CD4-positive, alpha-beta T cell (primary cell): ENCODE measurements at regions not wholly inside any gene's neighbourhood (a gene's known extent, or its start where the extent isn't known, plus 50 kb on each side); places are given as distances from the start of the nearest gene placed in this dataset.

Source experiments
- ATAC-seq: fragments of 200-7000 bp; cut with Tn5 transposase; one replicate; pipeline ENCODE4 v1.10.0; 2022; ENCODE audit warnings: mild to moderate bottlenecking; ENCODE audit not compliant: poor library complexity
- CTCF ChIA-PET: fragments of 350-600 bp; sonication (Branson Sonifier 250); formaldehyde crosslinking; loops from one replicate; lab custom pipeline; 2021; ENCODE audit warnings: antibody characterized with exemption, inconsistent platforms; lab: Charles Lee
- POLR2A ChIA-PET: fragments of 350-600 bp; sonication (Branson Sonifier 250); formaldehyde crosslinking; loops from one replicate; lab custom pipeline; 2021; ENCODE audit warnings: antibody characterized with exemption, inconsistent platforms; lab: Charles Lee
- DNase-seq, 14 experiments: peaks; one replicate each; pipeline ENCODE4 v3.0.0-alpha.2; 2013 to 2020; ENCODE audit warnings: mixed read lengths in 2 of 14
- H3K27ac ChIP-seq, 2 donors: one replicate each; pipeline versions ENCODE4 v1.5.1 to v1.7.0; 2013; ENCODE audit warnings: low read length in 2 of 2, low read depth in 1 of 2, mild to moderate bottlenecking in 1 of 2
- H3K27me3 ChIP-seq, 2 experiments: 1 replicate in 1 of 2; 2 replicates in 1 of 2; pipeline versions ENCODE4 v1.6.1 to v1.7.0; 2013; ENCODE audit warnings: low read length in 2 of 2, control low read depth in 1 of 2, mild to moderate bottlenecking in 1 of 2, moderate library complexity in 1 of 2; ENCODE audit not compliant: insufficient read depth in 2 of 2, control insufficient read depth in 1 of 2
- H3K36me3 ChIP-seq: one replicate; pipeline ENCODE4 v1.6.1; 2013; ENCODE audit warnings: low read length, control low read depth; ENCODE audit not compliant: insufficient read depth
- H3K4me1 ChIP-seq: one replicate; pipeline ENCODE4 v1.6.1; 2013; ENCODE audit warnings: low read length, control low read depth; ENCODE audit not compliant: insufficient read depth
- H3K4me3 ChIP-seq: one replicate; pipeline ENCODE4 v1.5.1; 2013; ENCODE audit warnings: mild to moderate bottlenecking, low read length, moderate library complexity
- H3K9me3 ChIP-seq, 2 experiments: 1 replicate in 1 of 2; 2 replicates in 1 of 2; pipeline versions ENCODE4 v1.6.1 to v1.7.0; 2013; ENCODE audit warnings: low read length in 2 of 2, mild to moderate bottlenecking in 2 of 2, control low read depth in 1 of 2, moderate library complexity in 1 of 2; ENCODE audit not compliant: control insufficient read depth in 1 of 2, insufficient read depth in 1 of 2
- H3K27ac Mint-ChIP-seq: one replicate; pipeline ENCODE4 v1.8.0; 2020; ENCODE audit warnings: mixed read lengths
- H3K27me3 Mint-ChIP-seq: one replicate; pipeline ENCODE4 v1.8.0; 2021; ENCODE audit warnings: mixed read lengths
- H3K36me3 Mint-ChIP-seq: one replicate; pipeline ENCODE4 v1.8.0; 2021; ENCODE audit warnings: low read depth, mixed read lengths
- H3K4me1 Mint-ChIP-seq: one replicate; pipeline ENCODE4 v1.8.0; 2021; ENCODE audit warnings: low read depth, mixed read lengths
- H3K4me3 Mint-ChIP-seq: one replicate; pipeline ENCODE4 v1.8.0; 2020; ENCODE audit warnings: mild to moderate bottlenecking, mixed read lengths
- H3K9me3 Mint-ChIP-seq: one replicate; pipeline ENCODE4 v1.8.0; 2020; ENCODE audit warnings: mixed read lengths
- intact Hi-C, 2 experiments: fragments of 100-400 bp; cut with DNase I in 1 of 2; cut with micrococcal nuclease in 1 of 2; formaldehyde crosslinking; loops; one replicate each; pipeline versions ENCODE4 v1.15.1 to v1.9.0; 2023 to 2025; cut with DNase I, micrococcal nuclease
- TF ChIP-seq, protein P1 (sequence below): fragments of 200-600 bp; IDR thresholded peaks from one replicate; pipeline ENCODE4 v1.8.0; 2022; ENCODE audit warnings: antibody characterized with exemption, mild to moderate bottlenecking

DNA sequence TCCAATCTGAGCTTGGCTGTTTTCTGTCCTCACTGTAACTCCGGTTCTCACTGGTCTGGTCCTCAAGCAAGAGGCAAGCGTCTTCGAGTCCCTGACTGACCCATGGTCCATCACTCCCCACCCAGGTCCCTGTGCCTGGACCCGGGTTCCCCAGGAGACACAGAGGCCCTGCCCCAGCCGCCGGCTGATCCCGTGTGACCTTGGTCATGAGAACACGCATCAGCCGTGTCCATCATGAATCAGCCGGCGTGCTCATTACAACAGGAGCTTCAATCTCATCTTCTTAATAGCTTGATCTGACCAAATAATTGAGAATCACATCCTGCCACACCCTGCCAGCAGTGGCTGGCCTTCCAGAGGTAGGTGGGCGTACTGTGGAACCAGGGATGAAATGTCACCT, 545.1 kb downstream of the BRD1 start:
- intact Hi-C loops = no loop called here
- Mint-ChIP-seq H3K27ac (no peak overlapping the region), H3K4me3 (no peak overlapping the region), H3K9me3 (peaks cover 7% of the 10 kb centered on the region), H3K36me3 (no peaks in the 10 kb centered on the region), H3K27me3 (peaks cover 60% of the 10 kb centered on the region), H3K4me1 (no peaks in the 10 kb centered on the region)
- Histone ChIP-seq H3K36me3 (no peaks in the 10 kb centered on the region), H3K27ac (no peak overlapping the region), H3K27me3 (peaks cover 4 to 11% of the 10 kb centered on the region in 2 experiments), H3K9me3 (peaks cover 0 to 31% of the 10 kb centered on the region in 2 experiments), H3K4me3 (no peak overlapping the region), H3K4me1 (no peaks in the 10 kb centered on the region)
- DNase-seq (no peak), ATAC-seq (no peak)
- POLR2A ChIA-PET = no interaction called here
- CTCF ChIA-PET = no interaction called here
- TF ChIP-seq, protein P1, sequence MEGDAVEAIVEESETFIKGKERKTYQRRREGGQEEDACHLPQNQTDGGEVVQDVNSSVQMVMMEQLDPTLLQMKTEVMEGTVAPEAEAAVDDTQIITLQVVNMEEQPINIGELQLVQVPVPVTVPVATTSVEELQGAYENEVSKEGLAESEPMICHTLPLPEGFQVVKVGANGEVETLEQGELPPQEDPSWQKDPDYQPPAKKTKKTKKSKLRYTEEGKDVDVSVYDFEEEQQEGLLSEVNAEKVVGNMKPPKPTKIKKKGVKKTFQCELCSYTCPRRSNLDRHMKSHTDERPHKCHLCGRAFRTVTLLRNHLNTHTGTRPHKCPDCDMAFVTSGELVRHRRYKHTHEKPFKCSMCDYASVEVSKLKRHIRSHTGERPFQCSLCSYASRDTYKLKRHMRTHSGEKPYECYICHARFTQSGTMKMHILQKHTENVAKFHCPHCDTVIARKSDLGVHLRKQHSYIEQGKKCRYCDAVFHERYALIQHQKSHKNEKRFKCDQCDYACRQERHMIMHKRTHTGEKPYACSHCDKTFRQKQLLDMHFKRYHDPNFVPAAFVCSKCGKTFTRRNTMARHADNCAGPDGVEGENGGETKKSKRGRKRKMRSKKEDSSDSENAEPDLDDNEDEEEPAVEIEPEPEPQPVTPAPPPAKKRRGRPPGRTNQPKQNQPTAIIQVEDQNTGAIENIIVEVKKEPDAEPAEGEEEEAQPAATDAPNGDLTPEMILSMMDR = no peak

DNA sequence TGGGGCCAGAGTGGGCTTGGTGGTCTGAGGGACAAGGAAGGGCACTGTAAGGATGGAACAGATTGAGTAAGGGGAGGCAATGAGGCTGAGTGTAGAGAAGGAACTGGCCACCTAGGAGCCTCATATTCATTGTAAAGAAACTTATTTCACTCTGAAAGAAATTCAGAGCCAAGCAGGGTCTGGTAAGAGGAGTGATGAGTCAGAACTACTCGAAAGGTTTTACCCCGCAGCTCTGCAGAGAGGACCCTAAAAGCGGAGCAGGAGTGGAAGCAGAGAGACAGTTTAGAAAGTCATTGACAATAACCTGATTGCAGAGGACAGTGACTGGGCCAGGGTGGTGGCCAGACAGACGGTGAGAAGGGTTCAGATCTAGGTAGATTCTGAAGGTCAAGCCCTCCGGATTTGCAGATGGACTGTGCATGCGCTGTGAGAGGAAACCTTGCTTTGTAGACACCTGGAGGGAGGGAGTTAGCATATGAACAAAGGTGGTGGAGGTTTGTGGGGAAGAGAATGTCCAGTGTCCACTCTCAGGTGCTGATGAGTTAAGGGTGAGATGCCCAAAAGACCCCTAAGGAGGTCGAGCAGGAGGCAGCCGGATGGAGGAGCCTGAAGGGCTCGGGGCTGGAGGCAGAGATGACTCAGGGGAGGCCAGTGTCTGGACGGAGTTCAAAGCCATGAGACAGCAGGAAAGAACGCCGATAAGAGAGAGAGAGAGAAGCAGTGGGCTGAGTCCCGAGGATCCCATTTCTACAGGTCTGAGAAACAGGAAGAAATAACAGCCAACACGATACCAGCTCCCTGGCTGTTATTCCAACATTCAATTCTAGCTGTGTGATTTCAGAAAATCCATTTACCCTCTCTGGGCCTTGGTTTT, 546.0 kb downstream of the BRD1 start:
- Mint-ChIP-seq H3K9me3 (peaks cover 7% of the 10 kb centered on the region), H3K27ac (no peak overlapping the region), H3K4me1 (no peaks in the 10 kb centered on the region), H3K36me3 (no peaks in the 10 kb centered on the region), H3K27me3 (peaks cover 60% of the 10 kb centered on the region), H3K4me3 (no peak overlapping the region)
- TF ChIP-seq, protein P1 = no peak
- no peak overlapping the region for H3K4me3 ChIP-seq
- peaks cover 4 to 11% of the 10 kb centered on the region in 2 experiments for H3K27me3 ChIP-seq
- H3K27ac ChIP-seq = no peak overlapping the region
- CTCF ChIA-PET = no interaction called here
- DNase-seq (no peak), ATAC-seq (no peak)
- no peaks in the 10 kb centered on the region for H3K4me1 ChIP-seq
- POLR2A ChIA-PET = no interaction called here
- H3K36me3 ChIP-seq = no peaks in the 10 kb centered on the region
- peaks cover 0 to 31% of the 10 kb centered on the region in 2 experiments for H3K9me3 ChIP-seq
- intact Hi-C loops = no loop called here

- no peaks in the 10 kb centered on the region for H3K36me3 ChIP-seq
- H3K27ac ChIP-seq = no peak overlapping the region
- H3K4me1 ChIP-seq = no peaks in the 10 kb centered on the region
- Mint-ChIP-seq H3K4me1 (no peaks in the 10 kb centered on the region), H3K4me3 (no peak overlapping the region), H3K27me3 (peaks cover 54% of the 10 kb centered on the region), H3K9me3 (peaks cover 7% of the 10 kb centered on the region), H3K27ac (no peak overlapping the region), H3K36me3 (no peaks in the 10 kb centered on the region)
- H3K4me3 ChIP-seq = no peak overlapping the region
- intact Hi-C loops = no loop called here
- CTCF ChIA-PET = no interaction called here
- DNase-seq (no peak), ATAC-seq (no peak)
- POLR2A ChIA-PET = no interaction called here
- TF ChIP-seq, protein P1 = no peak
- peaks cover 0 to 18% of the 10 kb centered on the region in 2 experiments for H3K9me3 ChIP-seq
- peaks cover 4 to 5% of the 10 kb centered on the region in 2 experiments for H3K27me3 ChIP-seq
Observed at GRCh38 chr22:49278340-49278739, 549.3 kb downstream of the BRD1 start.
